ENCODE measurements at regions not wholly inside any gene's neighbourhood (a gene's known extent, or its start where the extent isn't known, plus 50 kb on each side); places are given as distances from the start of the nearest gene placed in this dataset.

GRCh38 chrX:114050075-114050796 lies 533.6 kb upstream of the HTR2C start:
- no peak for TF ChIP-seq CTCF (IDR thresholded peaks at IDR 0.05)
- TF ChIP-seq POLR2A (IDR thresholded peaks at IDR 0.05) = no peak
